GM19455 (cell line): ENCODE measurements at regions not wholly inside any gene's neighbourhood (a gene's known extent, or its start where the extent isn't known, plus 50 kb on each side); places are given as distances from the start of the nearest gene placed in this dataset.
"Not testable (repeated sequence)": the region's sequence is repeated elsewhere in the genome, so short reads cannot be mapped to it uniquely, and the experiment has no call there.

Source experiments
- ATAC-seq: cut with Tn5 transposase; IDR thresholded peaks from one replicate; pipeline ENCODE4 v1.9.1; 2021; ENCODE audit not compliant: unreplicated experiment

GRCh38 chr5:114830114-114830513 is 339.6 kb downstream of the TRIM36 start:
- no peak for ATAC-seq

- no peak for ATAC-seq
Observed at GRCh38 chr5:114822863-114823262, 346.8 kb downstream of the TRIM36 start.

GRCh38 chr5:114822436-114822835 is 347.3 kb downstream of the TRIM36 start:
- ATAC-seq = no peak

- ATAC-seq = no peak
Observed at GRCh38 chr5:114790403-114790792, 379.3 kb downstream of the TRIM36 start.

- ATAC-seq = no peak
Observed at GRCh38 chr5:114789773-114790402, 379.8 kb downstream of the TRIM36 start.

GRCh38 chr5:114782869-114783268 is 386.8 kb downstream of the TRIM36 start:
- no peak for ATAC-seq

- no peak for ATAC-seq
Observed at GRCh38 chr5:114782177-114782576, 387.5 kb downstream of the TRIM36 start.

- ATAC-seq = no peak
Observed at GRCh38 chr5:114780290-114780689, 389.4 kb downstream of the TRIM36 start.

- ATAC-seq = no peak
Observed at GRCh38 chr5:114744406-114744805, 382.5 kb downstream of the KCNN2 start.

- ATAC-seq = no peak
Observed at GRCh38 chr5:114734238-114734637, 372.4 kb downstream of the KCNN2 start.

GRCh38 chr5:114729986-114730385 is 368.1 kb downstream of the KCNN2 start:
- no peak for ATAC-seq

GRCh38 chr5:114727358-114727757 is 365.5 kb downstream of the KCNN2 start:
- ATAC-seq = no peak

- ATAC-seq = no peak
Observed at GRCh38 chr5:114726131-114726530, 364.3 kb downstream of the KCNN2 start.

- no peak for ATAC-seq
Observed at GRCh38 chr5:114719268-114719667, 357.4 kb downstream of the KCNN2 start.

GRCh38 chr5:114716955-114717354 is 355.1 kb downstream of the KCNN2 start:
- ATAC-seq = no peak

- not testable (repeated sequence) for ATAC-seq
Observed at GRCh38 chr5:114704225-114704893, 342.5 kb downstream of the KCNN2 start.

GRCh38 chr5:114702731-114703130 is 340.9 kb downstream of the KCNN2 start:
- ATAC-seq = no peak

- no peak for ATAC-seq
Observed at GRCh38 chr5:114702136-114702535, 340.3 kb downstream of the KCNN2 start.

GRCh38 chr5:114700823-114701222 is 339.0 kb downstream of the KCNN2 start:
- no peak for ATAC-seq

- ATAC-seq = no peak
Observed at GRCh38 chr5:114695292-114695904, 333.5 kb downstream of the KCNN2 start.

GRCh38 chr5:114686356-114686755 is 324.5 kb downstream of the KCNN2 start:
- no peak for ATAC-seq

GRCh38 chr5:114678778-114679177 is 316.9 kb downstream of the KCNN2 start:
- no peak for ATAC-seq
